IPS-20b (cell line): ENCODE measurements at regions not wholly inside any gene's neighbourhood (a gene's known extent, or its start where the extent isn't known, plus 50 kb on each side); places are given as distances from the start of the nearest gene placed in this dataset.
"Not testable (repeated sequence)": the region's sequence is repeated elsewhere in the genome, so short reads cannot be mapped to it uniquely, and the experiment has no call there.

Experiments used
- H3K27ac ChIP-seq: one replicate; pipeline ENCODE4 v1.5.1; 2013; ENCODE audit warnings: low read length
- H3K27me3 ChIP-seq: 2 replicates; pipeline ENCODE4 v1.6.1; 2013; ENCODE audit warnings: mild to moderate bottlenecking, low read length, inconsistent platforms; ENCODE audit not compliant: insufficient read depth
- H3K36me3 ChIP-seq: 2 replicates; pipeline ENCODE4 v1.6.1; 2013; ENCODE audit warnings: low read depth, mild to moderate bottlenecking, inconsistent platforms, low read length, moderate library complexity; ENCODE audit not compliant: insufficient read depth
- H3K4me1 ChIP-seq: 2 replicates; pipeline ENCODE4 v1.6.1; 2013; ENCODE audit warnings: mild to moderate bottlenecking, control low read depth, inconsistent platforms, low read length, moderate library complexity; ENCODE audit not compliant: insufficient read depth
- H3K4me3 ChIP-seq: 2 replicates; pipeline ENCODE4 v1.5.1; 2013; ENCODE audit warnings: mild to moderate bottlenecking, low read length, inconsistent platforms
- H3K9ac ChIP-seq: 2 replicates; pipeline ENCODE4 v1.6.1; 2013; ENCODE audit warnings: low read depth, mild to moderate bottlenecking, inconsistent platforms, low read length, moderate library complexity
- H3K9me3 ChIP-seq: 2 replicates; pipeline ENCODE4 v1.6.1; 2013; ENCODE audit warnings: mild to moderate bottlenecking, low read depth, low read length, inconsistent platforms; ENCODE audit not compliant: insufficient read depth

DNA sequence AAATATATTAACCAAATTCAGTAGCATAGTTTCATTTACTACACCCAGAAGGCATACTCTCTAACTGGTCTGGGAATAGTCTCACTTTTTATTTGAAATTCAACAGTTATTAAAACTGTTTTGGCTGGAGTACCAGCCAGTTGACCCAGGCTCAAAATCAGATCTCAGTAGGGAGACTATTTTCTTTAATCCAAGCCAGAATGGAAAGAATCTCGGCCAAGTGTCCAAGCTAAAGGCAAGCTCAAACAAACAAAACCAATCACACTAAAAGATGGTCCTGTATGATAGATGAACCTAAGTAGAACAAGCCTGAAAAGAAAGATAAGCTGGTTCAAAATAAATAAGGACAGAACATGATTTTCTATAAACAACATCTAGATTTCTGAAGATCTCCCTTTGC, 259.6 kb upstream of the POM121L12 start:
- H3K4me3 ChIP-seq, result no peak overlapping the region
- no peak overlapping the region for H3K27ac ChIP-seq
- H3K4me1 ChIP-seq, result no peaks in the 10 kb centered on the region
- no peaks in the 10 kb centered on the region for H3K9me3 ChIP-seq
- H3K36me3 ChIP-seq, result no peaks in the 10 kb centered on the region
- no peak overlapping the region for H3K9ac ChIP-seq
- H3K27me3 ChIP-seq, result no peaks in the 10 kb centered on the region

DNA sequence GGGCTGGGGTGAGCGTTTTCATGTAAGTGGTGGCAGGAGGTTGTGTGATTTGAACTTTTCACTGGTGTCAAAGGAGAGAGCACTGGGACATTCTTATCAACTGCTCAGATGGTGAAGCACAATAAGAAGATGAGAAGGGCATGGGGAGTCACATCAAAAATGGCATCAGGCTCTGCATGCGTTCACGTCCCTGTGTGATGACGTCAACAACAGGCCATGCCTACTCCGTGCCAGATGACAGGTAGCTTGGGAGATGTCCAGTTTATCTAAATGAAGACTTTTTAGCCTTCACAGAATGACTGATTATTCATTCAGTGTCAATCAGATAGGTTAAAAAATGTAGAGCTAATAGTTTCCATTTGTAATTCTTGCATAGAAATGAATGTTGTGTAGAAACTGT, 264.3 kb upstream of the POM121L12 start:
- Histone ChIP-seq H3K9ac (no peak overlapping the region), H3K27ac (no peak overlapping the region), H3K9me3 (no peaks in the 10 kb centered on the region), H3K4me3 (no peak overlapping the region), H3K4me1 (no peaks in the 10 kb centered on the region), H3K27me3 (no peaks in the 10 kb centered on the region), H3K36me3 (no peaks in the 10 kb centered on the region)

DNA sequence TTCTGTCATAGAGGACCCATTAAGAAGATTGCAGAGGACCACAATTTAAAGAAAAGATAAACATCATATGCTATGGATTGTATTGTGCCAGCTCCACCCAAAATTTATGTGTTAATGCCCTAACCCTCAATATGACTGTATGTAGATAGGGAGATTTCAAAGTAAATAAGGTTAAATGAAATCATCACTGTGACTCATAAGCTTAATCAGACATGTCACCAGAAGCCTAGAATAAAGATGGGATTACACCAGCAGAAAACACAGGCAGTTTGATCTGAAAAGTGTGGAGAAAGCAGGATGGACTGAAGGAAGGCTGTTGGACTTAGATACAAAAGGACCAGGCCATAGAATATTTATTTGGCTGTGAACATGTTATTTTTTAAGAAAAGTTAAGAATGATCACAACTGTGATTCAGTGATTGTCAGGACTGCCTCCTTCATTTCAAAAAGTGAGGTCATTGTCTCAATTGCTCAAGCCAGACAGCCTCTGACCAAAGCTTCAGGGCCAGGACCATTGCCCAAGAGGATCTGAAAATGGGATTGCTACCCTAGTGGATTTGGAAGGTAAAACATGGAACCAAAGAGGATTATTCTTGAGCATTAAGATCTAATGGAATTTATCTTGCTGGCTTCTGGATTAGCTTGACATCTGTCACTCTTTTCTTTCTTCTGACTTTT, 270.8 kb upstream of the POM121L12 start:
- Histone ChIP-seq H3K36me3 (no peaks in the 10 kb centered on the region), H3K27ac (no peak overlapping the region), H3K4me3 (no peak overlapping the region), H3K27me3 (no peaks in the 10 kb centered on the region), H3K9ac (no peak overlapping the region), H3K9me3 (no peaks in the 10 kb centered on the region), H3K4me1 (no peaks in the 10 kb centered on the region)

DNA sequence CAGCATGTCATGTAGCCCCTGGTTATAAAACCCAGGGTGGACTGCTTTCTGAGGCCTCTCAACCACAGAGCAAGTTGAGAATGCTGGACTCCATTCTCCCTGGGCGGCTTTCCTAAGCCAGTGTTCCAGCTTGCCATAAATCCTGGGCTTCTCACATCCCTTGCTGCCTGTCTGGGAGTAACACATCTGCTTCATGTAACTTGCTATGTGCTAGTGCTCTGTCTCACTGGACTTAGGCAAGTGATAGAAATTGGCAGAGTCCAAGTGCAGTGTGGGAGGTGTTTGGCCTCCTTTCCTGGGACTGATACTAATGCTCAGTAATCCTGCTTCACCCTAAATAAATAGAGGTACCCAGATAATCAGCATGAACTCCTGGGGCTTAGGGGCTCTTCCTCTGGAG, 277.1 kb upstream of the POM121L12 start:
- Histone ChIP-seq H3K27me3 (no peaks in the 10 kb centered on the region), H3K27ac (no peak overlapping the region), H3K9me3 (no peaks in the 10 kb centered on the region), H3K4me1 (no peaks in the 10 kb centered on the region), H3K36me3 (no peaks in the 10 kb centered on the region), H3K9ac (no peak overlapping the region), H3K4me3 (no peak overlapping the region)

DNA sequence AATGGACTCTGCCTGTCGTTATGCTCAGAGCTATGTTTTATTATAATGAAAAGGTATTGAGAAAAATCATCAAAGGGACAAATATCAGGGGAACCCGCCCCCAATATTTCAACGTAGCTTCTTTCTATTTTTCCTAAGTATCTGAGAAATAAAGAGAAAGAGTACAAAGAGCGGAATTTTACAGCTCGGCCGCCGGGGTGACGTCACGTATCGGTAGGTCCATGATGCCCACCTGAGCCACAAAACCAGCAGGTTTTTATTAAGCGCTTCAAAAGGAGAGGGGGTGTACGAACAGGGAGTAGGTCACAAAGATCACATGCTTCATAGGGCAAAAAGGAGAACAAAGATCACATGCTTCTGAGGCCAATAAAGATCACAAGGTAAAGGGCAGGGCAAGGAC, 281.6 kb upstream of the POM121L12 start:
- Histone ChIP-seq H3K9ac (no peak overlapping the region), H3K4me3 (no peak overlapping the region), H3K36me3 (no peaks in the 10 kb centered on the region), H3K27ac (no peak overlapping the region), H3K9me3 (no peaks in the 10 kb centered on the region), H3K27me3 (no peaks in the 10 kb centered on the region), H3K4me1 (no peaks in the 10 kb centered on the region)

DNA sequence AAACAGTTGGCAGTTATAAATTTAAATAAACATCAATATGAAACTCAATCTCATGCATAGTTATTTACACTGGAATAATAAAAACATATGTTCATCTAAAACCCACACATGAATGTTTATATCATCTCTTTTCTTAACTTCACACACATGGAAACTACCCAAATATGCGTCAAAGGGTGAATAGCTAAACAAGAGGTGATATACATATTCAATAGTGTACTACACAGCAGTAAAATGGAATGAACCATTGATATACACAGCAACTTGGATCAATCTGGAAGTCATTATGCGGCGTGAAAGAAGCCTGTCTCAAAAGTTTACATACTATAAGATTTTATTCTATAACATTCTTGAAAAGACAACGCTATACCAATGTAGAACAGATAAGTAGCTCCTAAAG, 282.5 kb upstream of the POM121L12 start:
- no peaks in the 10 kb centered on the region for H3K9me3 ChIP-seq
- H3K27me3 ChIP-seq, result no peaks in the 10 kb centered on the region
- no peak overlapping the region for H3K4me3 ChIP-seq
- no peaks in the 10 kb centered on the region for H3K4me1 ChIP-seq
- no peak overlapping the region for H3K9ac ChIP-seq
- H3K36me3 ChIP-seq, result no peaks in the 10 kb centered on the region
- no peak overlapping the region for H3K27ac ChIP-seq

DNA sequence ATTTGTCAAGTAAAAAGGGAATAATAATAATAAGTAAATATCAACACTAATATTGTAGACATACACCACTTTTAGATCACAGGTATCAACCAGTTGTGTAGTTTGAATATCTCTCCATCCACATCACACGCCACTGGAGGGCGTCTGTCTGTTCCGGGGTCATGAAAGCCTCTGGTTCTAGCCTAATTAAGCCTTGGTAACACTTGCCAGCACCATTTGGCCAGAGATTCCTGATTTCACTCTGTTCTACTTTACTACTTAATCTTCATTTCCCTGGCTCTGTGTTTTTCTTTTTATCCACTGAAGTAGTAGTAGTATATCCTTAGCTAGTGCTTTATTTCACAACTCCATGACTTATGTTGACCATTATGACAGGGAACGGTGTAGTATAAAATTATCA, 285.6 kb upstream of the POM121L12 start:
- Histone ChIP-seq H3K4me3 (no peak overlapping the region), H3K27ac (no peak overlapping the region), H3K36me3 (no peaks in the 10 kb centered on the region), H3K9ac (no peak overlapping the region), H3K9me3 (no peaks in the 10 kb centered on the region), H3K27me3 (no peaks in the 10 kb centered on the region), H3K4me1 (no peaks in the 10 kb centered on the region)

DNA sequence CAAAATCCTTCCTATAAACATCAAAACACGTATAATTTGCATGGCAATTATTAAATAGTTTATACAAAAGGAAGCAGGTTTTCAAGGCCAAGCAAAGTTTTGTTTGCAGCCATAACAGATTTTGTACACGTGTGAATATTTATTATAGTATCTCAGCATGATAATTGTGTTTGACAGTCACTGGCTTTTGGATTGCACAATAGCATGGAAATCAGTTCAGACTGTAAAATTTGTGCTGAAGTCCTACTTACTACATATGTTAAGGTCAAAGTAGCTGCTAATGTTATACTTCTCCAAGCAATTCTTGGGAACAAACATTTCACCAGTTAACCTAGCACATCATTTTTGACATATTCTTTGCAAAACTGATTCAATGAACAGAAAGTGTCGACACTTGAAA, 287.6 kb upstream of the POM121L12 start:
- no peaks in the 10 kb centered on the region for H3K4me1 ChIP-seq
- no peak overlapping the region for H3K4me3 ChIP-seq
- H3K27ac ChIP-seq, result no peak overlapping the region
- no peaks in the 10 kb centered on the region for H3K36me3 ChIP-seq
- no peaks in the 10 kb centered on the region for H3K27me3 ChIP-seq
- no peaks in the 10 kb centered on the region for H3K9me3 ChIP-seq
- H3K9ac ChIP-seq, result no peak overlapping the region

DNA sequence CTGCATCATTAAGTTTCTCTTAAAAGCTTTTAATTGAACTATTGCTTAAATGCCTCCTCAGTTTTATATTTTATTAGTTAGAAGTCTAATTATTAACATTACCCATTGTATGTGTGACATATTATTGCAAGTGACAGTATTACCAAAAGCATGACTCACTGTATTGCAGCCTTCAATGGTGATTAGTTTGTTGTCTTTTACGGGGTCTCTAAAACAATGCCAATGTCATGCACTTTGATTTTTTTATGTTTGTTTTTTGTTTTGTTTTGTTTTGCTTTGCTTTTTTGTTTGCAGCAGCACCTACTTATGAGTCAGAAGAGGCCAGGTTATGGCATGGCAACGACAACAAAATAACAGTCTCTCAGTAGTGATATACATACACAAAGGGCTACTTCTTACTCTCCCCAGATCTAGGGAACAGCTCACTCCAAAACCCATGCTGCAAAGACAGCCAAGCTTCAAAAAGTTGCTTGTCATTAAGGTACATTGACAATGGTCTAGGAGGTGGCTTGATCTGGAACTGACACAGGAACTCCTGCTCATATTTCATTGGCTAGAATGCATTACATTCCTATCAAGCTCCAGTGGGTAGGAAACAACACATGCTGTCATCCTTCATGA, 293.7 kb upstream of the POM121L12 start:
- H3K27ac ChIP-seq, result no peak overlapping the region
- no peak overlapping the region for H3K4me3 ChIP-seq
- no peaks in the 10 kb centered on the region for H3K36me3 ChIP-seq
- no peaks in the 10 kb centered on the region for H3K4me1 ChIP-seq
- no peaks in the 10 kb centered on the region for H3K27me3 ChIP-seq
- H3K9me3 ChIP-seq, result no peaks in the 10 kb centered on the region; the same call in 1 of the 2 replicates
- H3K9ac ChIP-seq, result no peak overlapping the region

DNA sequence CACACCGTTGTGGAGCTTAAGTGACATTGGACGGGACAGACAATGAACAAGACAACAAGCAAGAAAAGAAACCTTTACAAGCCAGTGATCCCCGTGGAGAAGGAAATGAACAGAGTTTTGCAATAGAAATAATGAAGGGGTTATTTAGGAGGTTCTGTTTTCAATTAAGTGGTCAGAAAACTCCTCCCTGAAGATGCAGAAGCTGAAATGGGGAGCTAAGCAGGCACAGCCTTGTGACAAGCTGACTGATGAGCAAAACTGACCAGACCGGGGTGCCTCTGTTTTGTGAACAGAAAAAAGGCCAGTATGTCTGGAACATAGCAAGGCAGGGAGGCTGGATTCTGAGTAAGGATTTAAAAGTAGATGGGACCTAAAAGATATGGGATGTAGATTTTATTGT, 299.8 kb upstream of the POM121L12 start:
- no peaks in the 10 kb centered on the region; the same call in 1 of the 2 replicates for H3K4me1 ChIP-seq
- H3K9ac ChIP-seq, result no peak overlapping the region
- no peaks in the 10 kb centered on the region for H3K27me3 ChIP-seq
- H3K9me3 ChIP-seq, result no peaks in the 10 kb centered on the region; the same call in 1 of the 2 replicates
- H3K4me3 ChIP-seq, result no peak overlapping the region
- no peak overlapping the region for H3K27ac ChIP-seq
- H3K36me3 ChIP-seq, result no peaks in the 10 kb centered on the region

DNA sequence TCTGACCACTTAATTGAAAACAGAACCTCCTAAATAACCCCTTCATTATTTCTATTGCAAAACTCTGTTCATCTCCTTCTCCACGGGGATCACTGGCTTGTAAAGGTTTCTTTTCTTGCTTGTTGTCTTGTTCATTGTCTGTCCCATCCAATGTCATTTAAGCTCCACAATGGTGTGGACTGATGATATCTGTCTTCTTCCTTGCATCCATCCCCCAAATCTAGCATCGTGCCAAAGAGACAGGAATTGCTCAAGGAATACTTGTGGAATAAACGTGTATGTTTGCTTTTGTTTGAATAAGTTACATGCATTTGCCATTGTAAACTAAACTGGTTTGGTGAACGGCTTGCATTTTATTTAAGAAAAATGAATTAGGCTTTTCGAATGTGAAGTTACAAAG, 306.8 kb upstream of the POM121L12 start:
- H3K27ac ChIP-seq, H3K9me3 ChIP-seq, H3K4me3 ChIP-seq, H3K27me3 ChIP-seq, H3K36me3 ChIP-seq, H3K9ac ChIP-seq, H3K4me1 ChIP-seq: not testable (repeated sequence)

DNA sequence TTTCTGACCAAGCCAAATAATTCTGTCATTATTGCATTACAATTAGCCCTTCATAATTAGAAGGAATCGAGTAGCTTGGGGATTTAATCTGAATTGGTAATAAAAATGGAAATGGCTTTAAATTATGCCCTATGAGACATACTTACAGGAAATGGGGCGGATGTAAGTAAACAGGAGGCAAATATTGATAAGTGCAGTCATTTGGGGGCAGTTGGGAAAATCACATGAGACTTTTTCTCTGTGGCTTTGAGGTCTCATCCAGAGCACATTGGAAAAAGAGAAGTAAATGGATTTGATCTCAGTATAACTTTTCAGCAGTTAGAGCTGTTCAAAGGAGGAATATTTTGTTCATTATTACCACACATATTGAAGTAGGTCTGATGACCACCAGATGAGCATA, 307.8 kb upstream of the POM121L12 start:
- Histone ChIP-seq H3K27ac (no peak overlapping the region), H3K4me1 (no peaks in the 10 kb centered on the region), H3K9ac (no peak overlapping the region), H3K27me3 (no peaks in the 10 kb centered on the region), H3K9me3 (no peaks in the 10 kb centered on the region; the same call in 1 of the 2 replicates), H3K4me3 (no peak overlapping the region), H3K36me3 (no peaks in the 10 kb centered on the region)
